ENCODE measurements at regions not wholly inside any gene's neighbourhood (a gene's known extent, or its start where the extent isn't known, plus 50 kb on each side); places are given as distances from the start of the nearest gene placed in this dataset.
A peak's percentile ranks its signal among the peaks of the same experiment; 100 is the strongest.
"Not testable (repeated sequence)": the region's sequence is repeated elsewhere in the genome, so short reads cannot be mapped to it uniquely, and the experiment has no call there.

DNA sequence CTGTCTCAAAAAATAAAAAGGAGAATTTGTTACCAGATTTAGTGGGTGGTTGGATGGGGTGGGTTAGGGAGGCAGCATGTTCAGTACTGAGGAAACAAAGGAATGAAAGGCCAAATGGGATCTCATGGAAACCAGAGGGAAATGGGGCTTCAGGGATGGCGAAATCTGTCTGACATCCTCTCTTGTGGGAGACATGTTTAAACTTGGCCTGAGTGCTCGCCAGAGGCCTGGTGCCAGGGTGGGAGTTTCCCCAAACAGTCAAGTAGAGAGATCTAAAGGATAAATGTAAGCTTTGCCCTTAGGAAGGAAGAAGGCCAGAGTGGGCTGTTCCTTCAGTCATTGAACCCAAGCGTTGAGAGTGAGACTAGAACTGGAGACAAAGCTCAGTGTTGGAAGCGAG is 61.9 kb upstream of the AKIRIN2 start:
- DNase-seq (ENCODE audit: low spot score), result no peak

DNA sequence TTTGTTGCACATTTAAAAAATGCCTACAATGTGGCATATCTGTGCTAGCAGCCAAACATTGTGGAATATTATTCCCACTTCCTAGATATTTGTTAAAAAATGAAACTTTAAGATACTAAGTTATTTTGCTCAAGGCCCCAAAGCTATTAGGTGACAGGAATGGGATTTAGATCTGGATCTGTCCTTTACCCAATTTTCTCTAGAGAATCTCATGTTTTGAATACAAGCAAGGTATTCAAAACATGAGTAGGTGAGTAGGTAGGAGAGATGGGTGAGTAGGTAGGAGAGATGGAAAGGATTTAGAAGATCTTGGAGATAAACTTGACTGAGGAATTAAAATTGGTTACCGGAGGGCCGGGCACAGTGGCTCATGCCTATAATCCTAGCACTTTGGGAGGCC is 61.2 kb upstream of the AKIRIN2 start:
- no peak for DNase-seq (ENCODE audit: low spot score)

DNA sequence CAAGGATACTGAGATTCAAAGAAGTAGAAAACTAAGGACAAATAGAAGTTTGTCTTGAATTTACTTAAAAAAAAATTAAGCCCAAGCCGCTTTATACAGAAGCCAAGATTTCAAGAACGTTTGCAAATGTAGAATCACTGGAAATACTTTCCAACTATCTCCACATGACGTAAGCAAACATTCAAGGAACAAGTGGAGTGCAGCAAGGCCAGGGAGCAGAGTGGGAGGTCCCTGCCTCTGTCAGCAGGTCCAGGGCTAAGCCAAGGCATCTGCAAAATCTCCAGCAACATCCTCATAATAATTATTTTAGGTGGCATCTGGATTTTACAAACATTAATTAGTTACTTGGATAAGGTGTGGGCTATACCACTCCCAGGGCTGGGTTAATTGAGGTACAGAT is 60.1 kb upstream of the AKIRIN2 start:
- no peak for DNase-seq (ENCODE audit: low spot score)

DNA sequence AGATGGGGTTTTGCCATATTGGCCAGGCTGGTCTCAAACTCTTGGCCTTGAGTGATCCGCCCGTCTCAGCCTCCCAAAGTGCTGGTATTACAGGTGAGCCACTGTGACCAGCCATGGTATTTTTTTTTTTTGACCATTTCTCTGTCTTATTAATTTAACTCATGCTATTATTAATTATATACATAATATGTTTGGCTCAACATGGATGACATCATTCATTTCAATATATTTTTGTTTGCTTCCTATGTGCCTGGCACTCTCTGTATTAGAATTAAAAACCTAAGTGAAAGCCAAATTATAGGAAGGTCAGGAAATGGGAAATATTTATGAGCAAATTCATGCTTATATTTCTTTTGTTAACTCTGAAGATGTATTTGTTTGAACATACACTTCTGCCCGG is 55.8 kb upstream of the AKIRIN2 start:
- DNase-seq (ENCODE audit: low spot score), result no peak

DNA sequence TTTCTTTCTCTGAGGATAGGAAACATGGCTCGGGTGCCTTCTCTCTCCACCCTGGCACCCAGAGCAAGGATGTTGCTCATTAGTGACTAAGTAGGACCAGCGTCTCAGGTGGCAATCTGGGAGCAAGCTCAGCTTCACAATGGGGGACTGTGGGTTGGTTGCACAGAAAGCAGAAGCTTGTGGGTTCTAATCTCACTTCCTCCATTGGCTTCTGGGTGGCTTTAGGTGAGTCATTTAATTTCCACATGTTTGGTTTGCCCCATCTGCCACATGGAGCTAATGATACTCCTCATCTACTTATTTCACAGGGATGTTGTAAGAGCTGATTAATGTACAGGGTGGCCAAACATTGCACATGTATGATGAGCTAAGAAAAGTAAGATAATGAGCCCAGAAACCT is 54.8 kb upstream of the AKIRIN2 start:
- peak; percentile 57 for DNase-seq (ENCODE audit: low spot score)

DNA sequence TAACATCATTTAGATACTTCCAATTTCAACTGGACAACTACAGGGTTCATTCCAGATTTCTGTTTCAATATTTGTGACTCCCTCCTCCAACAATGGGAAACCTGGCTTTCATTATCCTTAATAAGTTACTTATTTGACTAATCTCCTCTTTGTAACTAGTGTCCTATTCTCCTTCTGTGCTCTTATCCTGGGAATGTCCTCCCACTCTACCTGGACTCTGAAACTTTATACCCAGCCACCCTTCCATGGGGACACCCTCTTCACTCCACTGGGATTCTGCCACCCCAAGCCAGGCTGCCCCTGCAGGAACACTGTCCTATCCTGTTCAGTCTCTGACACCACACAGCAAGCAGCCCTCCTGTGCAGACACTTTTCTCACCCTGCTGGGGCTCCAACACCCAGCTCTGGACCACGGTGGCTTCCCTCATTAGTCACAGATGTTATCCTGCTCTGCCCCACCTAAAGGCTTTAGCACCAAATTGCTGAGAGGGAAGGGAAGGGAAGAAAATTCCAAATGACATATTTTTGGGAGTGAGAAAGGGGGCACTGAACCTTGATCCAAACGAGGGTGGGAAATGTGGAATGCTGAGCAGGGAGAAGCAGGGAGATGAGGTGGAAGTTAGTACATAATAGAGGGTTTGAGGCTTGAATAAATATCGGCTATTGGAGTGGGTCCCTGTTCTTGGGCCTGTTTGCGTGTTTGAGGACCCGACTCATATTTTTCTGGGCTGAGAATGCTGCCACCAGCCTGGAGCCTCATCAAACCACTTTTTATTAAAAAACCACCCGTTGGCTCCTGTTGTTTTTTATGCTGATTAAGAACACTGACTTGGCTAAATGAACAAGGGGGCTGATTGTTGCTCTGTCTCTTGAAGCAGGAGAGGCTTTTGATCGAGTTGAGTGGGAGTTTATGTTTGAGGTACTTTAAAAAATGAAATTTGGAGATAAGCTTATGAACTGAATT is 54.0 kb upstream of the AKIRIN2 start:
- DNase-seq (ENCODE audit: low spot score), result no peak

DNA sequence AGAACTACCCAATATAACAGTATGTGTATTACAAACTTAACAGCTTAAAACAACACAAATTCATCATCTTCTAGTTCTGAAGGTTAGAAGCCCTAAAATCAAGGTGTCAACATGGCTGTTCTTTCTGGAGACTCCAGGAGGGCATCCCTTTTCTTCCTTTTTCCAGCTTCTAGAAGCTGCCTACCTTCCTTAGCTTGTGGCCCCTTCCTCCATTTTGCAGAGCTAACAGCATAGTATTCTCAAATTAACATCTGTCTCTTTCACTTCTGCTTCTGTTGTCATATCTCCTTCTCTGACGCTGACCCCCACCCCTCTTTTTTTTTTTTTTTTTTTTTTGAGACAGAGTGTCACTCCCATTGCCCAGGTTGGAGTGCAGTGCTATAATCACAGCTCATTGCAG is 52.8 kb upstream of the AKIRIN2 start:
- DNase-seq (ENCODE audit: low spot score), result no peak

DNA sequence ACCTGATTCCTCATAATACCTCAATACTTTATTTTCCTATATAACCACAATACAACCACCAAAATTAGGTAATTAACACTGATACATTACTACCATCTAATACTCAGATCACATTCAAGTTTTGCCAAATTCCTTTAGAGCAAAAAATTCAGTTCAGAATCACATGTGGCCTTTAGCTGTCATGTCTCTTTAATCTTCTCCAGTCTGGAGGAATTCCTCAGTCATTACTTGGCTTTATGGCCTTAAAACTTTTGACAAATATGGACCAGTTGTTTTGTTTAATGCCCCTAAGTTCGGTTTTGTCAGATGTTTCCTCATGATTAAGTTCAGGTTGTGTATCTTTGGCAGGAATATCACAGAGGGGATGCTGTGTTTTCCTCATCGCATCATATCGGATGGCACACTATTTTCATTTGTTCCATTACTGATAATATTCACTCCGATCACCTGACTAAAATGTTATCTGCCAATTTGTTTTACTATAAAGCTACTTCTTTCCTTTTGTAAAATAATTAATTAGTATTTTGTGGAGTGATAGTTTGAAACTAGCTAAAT is 51.2 kb upstream of the AKIRIN2 start:
- DNase-seq (ENCODE audit: low spot score), result no peak

DNA sequence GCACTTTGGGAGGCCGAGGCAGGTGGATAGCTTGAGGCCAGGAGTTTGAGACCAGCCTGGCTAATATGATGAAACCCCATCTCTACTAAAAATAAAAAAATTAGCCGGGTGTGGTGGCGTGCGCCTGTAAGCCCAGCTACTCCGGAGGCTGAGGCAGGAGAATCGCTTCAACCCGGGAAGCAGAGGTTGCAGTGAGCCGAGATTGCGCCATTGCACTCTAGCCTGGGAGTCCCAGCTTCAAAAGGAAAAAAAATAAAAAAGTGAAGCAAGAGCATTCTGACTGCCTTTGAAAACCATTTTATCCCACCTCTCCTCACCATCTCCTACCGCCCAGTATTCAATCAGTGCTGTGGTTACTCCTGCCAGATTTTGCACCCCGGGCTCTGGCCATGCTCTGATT is 50.5 kb upstream of the AKIRIN2 start:
- DNase-seq (ENCODE audit: low spot score), result not testable (repeated sequence)

All from A172 (cell line).